Epithelial cell of esophagus (primary cell): ENCODE measurements at regions not wholly inside any gene's neighbourhood (a gene's known extent, or its start where the extent isn't known, plus 50 kb on each side); places are given as distances from the start of the nearest gene placed in this dataset.
A peak's percentile ranks its signal among the peaks of the same experiment; 100 is the strongest.

Experiments used
- DNase-seq: peaks from one replicate; pipeline ENCODE4 v3.0.0; 2010; ENCODE audit warnings: low read depth
- H3K4me3 ChIP-seq: 2 replicates; pipeline ENCODE4 v1.5.1; 2011; ENCODE audit warnings: mild to moderate bottlenecking, low read length, control low read depth
- TF ChIP-seq, protein P1 (sequence below): IDR thresholded peaks from 2 replicates; pipeline ENCODE4 v1.5.1; 2011; ENCODE audit warnings: low read depth, mild to moderate bottlenecking, low read length, control low read depth, inconsistent platforms; ENCODE audit not compliant: insufficient read depth; ENCODE audit errors: missing control alignments

DNA sequence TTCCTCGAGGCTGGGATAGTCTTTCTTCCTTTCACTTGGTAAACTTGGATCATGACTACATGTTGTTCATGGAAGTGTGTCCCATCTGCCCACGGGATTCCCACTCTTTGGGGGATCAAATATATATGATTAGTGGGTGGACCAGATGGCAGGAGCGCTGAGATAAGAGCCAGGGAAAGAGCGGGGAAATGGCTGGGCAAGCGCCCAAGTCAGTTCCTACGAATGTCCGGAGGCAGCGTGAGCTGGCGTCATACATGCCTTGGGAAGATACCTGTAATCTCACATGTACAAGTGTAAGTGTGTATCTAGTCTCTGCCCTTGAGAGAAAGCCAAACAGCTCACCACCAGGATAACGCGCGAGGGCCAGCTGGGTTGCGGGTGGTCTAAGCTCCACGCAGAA lies 62.3 kb downstream of the FZD10 start:
- no peak for DNase-seq
- TF ChIP-seq, protein P1, sequence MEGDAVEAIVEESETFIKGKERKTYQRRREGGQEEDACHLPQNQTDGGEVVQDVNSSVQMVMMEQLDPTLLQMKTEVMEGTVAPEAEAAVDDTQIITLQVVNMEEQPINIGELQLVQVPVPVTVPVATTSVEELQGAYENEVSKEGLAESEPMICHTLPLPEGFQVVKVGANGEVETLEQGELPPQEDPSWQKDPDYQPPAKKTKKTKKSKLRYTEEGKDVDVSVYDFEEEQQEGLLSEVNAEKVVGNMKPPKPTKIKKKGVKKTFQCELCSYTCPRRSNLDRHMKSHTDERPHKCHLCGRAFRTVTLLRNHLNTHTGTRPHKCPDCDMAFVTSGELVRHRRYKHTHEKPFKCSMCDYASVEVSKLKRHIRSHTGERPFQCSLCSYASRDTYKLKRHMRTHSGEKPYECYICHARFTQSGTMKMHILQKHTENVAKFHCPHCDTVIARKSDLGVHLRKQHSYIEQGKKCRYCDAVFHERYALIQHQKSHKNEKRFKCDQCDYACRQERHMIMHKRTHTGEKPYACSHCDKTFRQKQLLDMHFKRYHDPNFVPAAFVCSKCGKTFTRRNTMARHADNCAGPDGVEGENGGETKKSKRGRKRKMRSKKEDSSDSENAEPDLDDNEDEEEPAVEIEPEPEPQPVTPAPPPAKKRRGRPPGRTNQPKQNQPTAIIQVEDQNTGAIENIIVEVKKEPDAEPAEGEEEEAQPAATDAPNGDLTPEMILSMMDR, result no peak
- no peak overlapping the region for H3K4me3 ChIP-seq

DNA sequence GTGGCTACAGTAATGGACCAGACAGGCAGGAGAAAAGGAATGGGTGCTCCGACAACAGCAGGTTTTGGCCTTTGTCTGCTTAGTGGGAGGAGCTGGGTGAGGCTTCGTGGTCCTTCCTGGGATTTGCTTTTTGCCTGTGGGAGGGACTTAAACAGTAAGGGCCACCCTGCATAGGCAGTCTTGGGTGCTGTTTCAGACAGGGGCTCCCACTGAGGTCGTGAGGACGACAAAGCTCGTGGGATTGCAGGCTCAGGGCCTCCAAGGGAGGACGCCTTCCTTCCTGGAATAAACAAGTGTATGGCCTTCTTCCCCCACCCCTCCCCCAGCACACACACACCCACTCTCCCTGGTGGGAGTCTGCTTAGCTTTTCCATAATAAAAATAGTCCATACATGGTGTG lies 63.1 kb downstream of the FZD10 start:
- TF ChIP-seq, protein P1, result no peak

DNA sequence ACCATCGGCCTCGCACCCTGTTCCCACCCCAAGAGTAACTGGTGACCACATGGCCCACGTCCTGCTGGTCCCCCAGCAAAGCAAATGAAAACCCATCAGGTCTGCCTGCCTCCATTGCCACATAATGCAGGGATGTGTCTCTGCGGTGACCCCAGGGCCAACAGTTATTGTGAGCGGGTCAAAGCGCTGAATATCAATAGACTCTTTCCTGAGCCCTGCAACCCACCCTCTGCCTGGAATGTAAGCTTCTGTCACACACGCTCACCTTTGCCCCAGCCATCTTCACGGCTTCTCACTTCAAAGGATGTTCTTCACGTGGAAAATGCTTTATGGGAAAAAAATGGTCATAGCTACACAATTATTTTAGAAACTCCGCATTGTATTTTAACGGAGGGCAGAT lies 63.9 kb downstream of the FZD10 start:
- no peak for DNase-seq
- TF ChIP-seq, protein P1, result no peak
- H3K4me3 ChIP-seq, result no peak overlapping the region

More for the DNA sequence above, 63.1 kb downstream of the FZD10 start:
- H3K4me3 ChIP-seq, result no peak overlapping the region
- no peak for DNase-seq

DNA sequence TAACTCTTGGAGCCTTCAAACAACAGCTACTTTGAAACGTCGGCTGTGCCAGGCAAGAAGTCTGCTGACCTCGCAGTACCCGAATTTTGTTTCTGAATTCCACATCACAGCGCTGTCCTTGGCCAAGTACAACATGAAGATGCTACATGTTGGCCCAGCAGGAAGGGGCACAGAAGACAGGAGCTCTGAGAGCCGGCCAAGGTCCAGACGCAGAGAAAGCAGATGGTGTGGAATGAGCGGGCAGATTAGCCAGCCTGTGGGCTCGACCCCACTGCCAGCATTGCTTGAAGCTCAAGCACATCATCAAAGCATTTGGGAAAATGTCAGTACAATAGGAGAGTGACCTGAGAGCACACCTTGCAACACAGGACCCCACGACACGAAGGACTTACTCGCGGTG lies 64.5 kb downstream of the FZD10 start:
- H3K4me3 ChIP-seq, result no peak overlapping the region
- DNase-seq, result no peak
- TF ChIP-seq, protein P1, result no peak

DNA sequence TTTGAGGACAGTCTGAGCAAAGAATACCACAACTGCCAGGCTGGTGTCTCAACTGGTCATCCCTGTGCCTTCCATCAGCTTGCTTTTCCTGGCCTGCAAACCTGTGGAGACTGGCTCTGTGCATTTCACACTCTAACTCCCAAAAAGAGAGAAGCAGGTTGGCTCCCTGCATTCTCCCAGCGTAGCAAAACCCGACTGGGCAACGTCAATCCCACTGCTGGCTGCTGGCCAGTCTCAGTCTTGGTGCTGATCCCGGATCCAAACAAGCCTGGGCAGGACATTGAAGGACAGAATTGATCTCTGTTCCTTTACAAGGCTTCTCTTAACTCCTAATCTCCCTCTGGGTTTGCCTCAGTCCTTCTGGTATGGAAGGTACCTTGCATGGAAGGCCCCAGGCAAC lies 65.4 kb downstream of the FZD10 start:
- DNase-seq, result peak; percentile 24
- TF ChIP-seq, protein P1, result no peak
- H3K4me3 ChIP-seq, result no peak overlapping the region

DNA sequence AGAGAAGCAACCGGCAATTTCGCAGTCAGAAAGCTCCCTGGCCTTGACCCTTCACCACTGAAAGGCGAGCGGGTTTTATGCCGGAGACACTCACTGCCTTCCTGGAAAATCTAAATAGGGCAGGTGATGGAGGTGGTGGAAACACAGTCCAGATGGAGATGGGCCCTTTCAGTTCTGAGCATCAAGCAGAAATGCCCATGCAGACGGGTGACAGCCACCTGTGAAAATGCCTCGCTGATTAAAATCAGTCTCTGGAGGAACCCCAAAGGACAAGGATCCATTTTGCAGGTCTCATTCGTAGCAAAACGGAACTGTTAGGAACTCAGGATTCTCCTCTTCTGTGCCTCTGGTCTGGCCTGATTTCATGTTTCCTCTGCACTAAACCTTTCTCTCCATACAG lies 74.2 kb downstream of the FZD10 start:
- TF ChIP-seq, protein P1, result no peak
- no peak for DNase-seq
- no peak overlapping the region for H3K4me3 ChIP-seq

DNA sequence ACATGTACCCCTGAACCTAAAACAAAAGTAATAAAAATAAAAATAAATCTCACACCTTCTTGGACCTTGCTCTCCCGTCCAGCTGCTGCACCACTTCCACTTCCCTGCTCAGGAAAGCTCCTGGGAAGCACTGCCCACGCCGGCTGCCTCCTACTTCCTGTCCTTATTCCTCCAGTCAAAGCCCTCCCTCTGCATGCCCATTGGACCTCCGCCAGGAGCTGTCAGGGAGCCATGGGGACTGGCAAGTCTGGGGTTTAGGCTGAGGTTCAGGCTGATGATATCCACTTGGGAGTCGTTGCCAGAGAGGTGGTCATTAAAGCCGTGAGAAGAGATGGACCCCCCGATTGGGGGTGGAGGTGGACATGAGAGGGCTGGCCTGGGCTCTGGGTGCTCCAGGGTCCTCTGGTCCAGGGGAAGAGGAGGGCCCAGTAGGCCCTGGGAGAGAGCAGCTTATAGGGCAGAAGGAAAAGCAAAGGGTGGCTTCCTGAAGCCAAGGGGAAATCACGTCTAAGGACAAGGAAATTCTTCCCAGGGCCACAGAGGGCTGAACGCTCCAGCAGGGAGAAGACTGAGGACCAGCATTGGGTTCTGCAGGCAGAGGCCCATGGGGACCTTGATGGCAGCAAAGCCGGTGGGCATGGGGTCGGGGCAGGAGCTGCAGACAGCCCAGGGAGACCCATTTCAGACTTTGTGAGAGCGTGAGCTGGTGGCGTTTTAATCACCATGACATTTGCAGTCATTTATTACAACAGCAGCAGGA lies 78.7 kb downstream of the FZD10 start:
- no peak overlapping the region for H3K4me3 ChIP-seq
- TF ChIP-seq, protein P1, result no peak
- no peak for DNase-seq
